A549 (cell line): ENCODE measurements at regions not wholly inside any gene's neighbourhood (a gene's known extent, or its start where the extent isn't known, plus 50 kb on each side); places are given as distances from the start of the nearest gene placed in this dataset.
A peak's percentile ranks its signal among the peaks of the same experiment; 100 is the strongest.

Experiments used
- ATAC-seq, 2 experiments: fragments of 200-7000 bp in 1 of 2; fragments of >200 bp in 1 of 2; cut with Nextera tagmentation in 1 of 2; cut with Tn5 transposase in 1 of 2; 3 replicates each; pipeline versions ENCODE4 v1.8.0 to v1.9.1; 2018 to 2020; ENCODE audit warnings: mild to moderate bottlenecking in 1 of 2, moderate library complexity in 1 of 2
- CTCF ChIA-PET: fragments of 300-600 bp; sonication (Branson Sonifier 250); formaldehyde crosslinking; extraction: SDS; loops from one replicate; lab custom pipeline; 2021; ENCODE audit warnings: antibody characterized with exemption, inconsistent platforms; lab: Yijun Ruan, JAX
- POLR2A ChIA-PET: fragments of 350-600 bp; formaldehyde crosslinking; extraction: SDS; loops from one replicate; lab custom pipeline; 2021; ENCODE audit warnings: antibody characterized with exemption, inconsistent platforms; lab: Yijun Ruan, JAX
- DNase-seq, 2 experiments: peaks; one replicate each; pipeline versions ENCODE4 v3.0.0 to v3.0.0-alpha.2; 2011 to 2016; ENCODE audit warnings: low read depth in 1 of 2, low spot score in 1 of 2
- FAIRE-seq: peaks from 2 replicates; lab custom pipeline; 2011; peaks lifted over from hg19 to GRCh38; lab: Jason Lieb, UNC
- H3K27ac ChIP-seq, 2 experiments: fragments of >200 bp; sonication (Bioruptor Twin); formaldehyde crosslinking; 3 replicates each; pipeline ENCODE4 v1.5.1; 2016 to 2017
- H3K4me1 ChIP-seq: fragments of >200 bp; sonication (Bioruptor Twin); formaldehyde crosslinking; 3 replicates; pipeline ENCODE4 v1.6.1; 2016
- H3K4me2 ChIP-seq: fragments of >200 bp; sonication (Bioruptor Twin); formaldehyde crosslinking; 3 replicates; pipeline ENCODE4 v1.6.1; 2016
- H3K4me3 ChIP-seq: fragments of >200 bp; sonication (Bioruptor Twin); formaldehyde crosslinking; 3 replicates; pipeline ENCODE4 v1.5.1; 2016
- H3K9me3 ChIP-seq: fragments of >200 bp; sonication (Bioruptor Twin); formaldehyde crosslinking; 3 replicates; pipeline ENCODE4 v1.6.1; 2016
- CEBPB ChIP-seq, 2 experiments: fragments of >200 bp in 1 of 2; sonication (Bioruptor Twin) in 1 of 2; formaldehyde crosslinking in 1 of 2; IDR thresholded peaks; 2 replicates each; pipeline ENCODE4 v1.6.1; 2012 to 2016
- CHD2 ChIP-seq: fragments of 150-350 bp; IDR thresholded peaks from 2 replicates; pipeline ENCODE4 v1.6.1; 2014; ENCODE audit warnings: low read length; ENCODE audit not compliant: partially characterized antibody
- CHD4 ChIP-seq: fragments of 200-600 bp; sonication (generic); IDR thresholded peaks from 2 replicates; pipeline ENCODE4 v1.6.1; 2016; ENCODE audit warnings: antibody characterized with exemption, mild to moderate bottlenecking, borderline replicate concordance
- EHMT2 ChIP-seq: fragments of 200-600 bp; sonication (generic); IDR thresholded peaks from 2 replicates; pipeline ENCODE4 v1.6.1; 2016; ENCODE audit warnings: antibody characterized with exemption, low read depth, mild to moderate bottlenecking, moderate library complexity
- ESRRA ChIP-seq: fragments of 150-350 bp; IDR thresholded peaks from 2 replicates; pipeline ENCODE4 v1.6.1; 2014; ENCODE audit warnings: mild to moderate bottlenecking, low read length, borderline replicate concordance
- HEYL ChIP-seq: fragments of 250-450 bp; sonication (Bioruptor Pico); IDR thresholded peaks from 2 replicates; pipeline ENCODE4 v1.8.0; 2021; ENCODE audit warnings: mild to moderate bottlenecking, moderate library complexity
- HOXA7 ChIP-seq: fragments of 250-450 bp; sonication (Bioruptor Pico); IDR thresholded peaks from 2 replicates; pipeline ENCODE4 v1.5.0; 2020; ENCODE audit warnings: mild to moderate bottlenecking, moderate library complexity
- KDM1A ChIP-seq: fragments of 200-600 bp; sonication (generic); IDR thresholded peaks from 2 replicates; pipeline ENCODE4 v1.6.1; 2016; ENCODE audit warnings: low read depth, mild to moderate bottlenecking
- NPAS2 ChIP-seq: fragments of 250-450 bp; sonication (Bioruptor Pico); IDR thresholded peaks from 2 replicates; pipeline ENCODE4 v1.8.0; 2022; ENCODE audit warnings: mild to moderate bottlenecking, moderate library complexity, borderline replicate concordance
- RAD21 ChIP-seq, 2 experiments: fragments of >200 bp in 1 of 2; sonication (Bioruptor Twin) in 1 of 2; formaldehyde crosslinking in 1 of 2; IDR thresholded peaks in 1 of 2; conservative IDR thresholded peaks in 1 of 2; 2 replicates in 1 of 2; 3 replicates in 1 of 2; pipeline ENCODE4 v1.6.1; 2012 to 2018; ENCODE audit warnings: inconsistent platforms in 1 of 2
- RARB ChIP-seq: fragments of 250-450 bp; sonication (Bioruptor Pico); IDR thresholded peaks from 2 replicates; pipeline ENCODE4 v1.8.0; 2021; ENCODE audit warnings: mild to moderate bottlenecking, moderate library complexity
- RCOR1 ChIP-seq: fragments of 150-350 bp; IDR thresholded peaks from 2 replicates; pipeline ENCODE4 v1.6.1; 2014; ENCODE audit warnings: antibody characterized with exemption, low read length, low read depth
- SMC3 ChIP-seq: fragments of >200 bp; sonication (Bioruptor Twin); formaldehyde crosslinking; IDR thresholded peaks from 3 replicates; pipeline ENCODE4 v1.6.1; 2018; ENCODE audit warnings: inconsistent platforms
- SREBF2 ChIP-seq: fragments of 450-650 bp; IDR thresholded peaks from 2 replicates; pipeline ENCODE4 v1.6.1; 2014; ENCODE audit warnings: mild to moderate bottlenecking, moderate library complexity
- TP53 ChIP-seq: fragments of 250-450 bp; sonication (Bioruptor Pico); IDR thresholded peaks from 2 replicates; pipeline ENCODE4 v1.5.0; 2021; ENCODE audit warnings: mild to moderate bottlenecking, moderate library complexity
- ZC3H11A ChIP-seq: fragments of 450-650 bp; IDR thresholded peaks from 2 replicates; pipeline ENCODE4 v1.6.1; 2014; ENCODE audit warnings: antibody characterized with exemption, mild to moderate bottlenecking
- WGBS: methylation state at CpG from one replicate; pipeline ENCODE4 v1.1.6; 2017; ENCODE audit errors: missing lambda C conversion rate; 5-methylcytosine and 5-hydroxymethylcytosine counted together
- TF ChIP-seq, protein P1 (sequence below): IDR thresholded peaks from 2 replicates; pipeline ENCODE4 v1.6.1; 2012
- TF ChIP-seq, protein P2 (sequence below): fragments of >200 bp; sonication (Bioruptor Twin); formaldehyde crosslinking; IDR thresholded peaks from 3 replicates; pipeline ENCODE4 v1.6.1; 2016
- TF ChIP-seq, protein P3 (sequence below): fragments of 450-650 bp; IDR thresholded peaks from 2 replicates; pipeline ENCODE4 v1.6.1; 2014; ENCODE audit warnings: antibody characterized with exemption
- TF ChIP-seq, protein P4 (sequence below): fragments of >200 bp; sonication (Bioruptor Twin); formaldehyde crosslinking; IDR thresholded peaks from 2 replicates; pipeline ENCODE4 v1.6.1; 2016
- TF ChIP-seq, protein P5 (sequence below): IDR thresholded peaks from 2 replicates; pipeline ENCODE4 v1.6.1; 2012
- TF ChIP-seq, protein P6 (sequence below): fragments of 250-450 bp; sonication (Bioruptor Pico); IDR thresholded peaks from 2 replicates; pipeline ENCODE4 v1.5.0; 2020; ENCODE audit warnings: low read depth, mild to moderate bottlenecking, moderate library complexity

DNA sequence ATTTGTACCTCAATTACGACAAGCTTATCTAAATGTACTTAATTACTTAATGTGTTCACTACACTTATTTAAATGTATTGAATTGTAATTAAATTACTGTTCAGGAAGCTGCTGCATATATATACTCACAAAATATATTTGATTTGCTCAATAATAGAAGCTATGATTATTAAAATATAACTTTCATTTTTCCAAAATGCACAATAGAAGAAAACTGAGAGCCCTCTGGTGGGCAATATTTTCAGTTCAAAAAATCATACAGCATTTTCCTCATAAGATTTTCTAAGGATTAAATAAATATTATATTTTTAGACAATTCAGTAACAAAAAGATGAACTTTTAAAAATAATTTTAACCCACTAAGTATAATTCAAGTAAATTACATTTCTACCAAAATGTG, 217.3 kb downstream of the DKK2 start:
- POLR2A ChIA-PET, result no interaction called here
- no peaks in the 10 kb centered on the region for H3K9me3 ChIP-seq
- no peak overlapping the region for H3K27ac ChIP-seq
- 30% methylated on average over 1 of the region's 1 CpG for WGBS
- H3K4me1 ChIP-seq, result no peaks in the 10 kb centered on the region
- CTCF ChIA-PET, result no interaction called here
- no peak overlapping the region for H3K4me2 ChIP-seq
- FAIRE-seq (no peak), ATAC-seq (no peak), DNase-seq (no peak)
- TF ChIP-seq, protein P1, sequence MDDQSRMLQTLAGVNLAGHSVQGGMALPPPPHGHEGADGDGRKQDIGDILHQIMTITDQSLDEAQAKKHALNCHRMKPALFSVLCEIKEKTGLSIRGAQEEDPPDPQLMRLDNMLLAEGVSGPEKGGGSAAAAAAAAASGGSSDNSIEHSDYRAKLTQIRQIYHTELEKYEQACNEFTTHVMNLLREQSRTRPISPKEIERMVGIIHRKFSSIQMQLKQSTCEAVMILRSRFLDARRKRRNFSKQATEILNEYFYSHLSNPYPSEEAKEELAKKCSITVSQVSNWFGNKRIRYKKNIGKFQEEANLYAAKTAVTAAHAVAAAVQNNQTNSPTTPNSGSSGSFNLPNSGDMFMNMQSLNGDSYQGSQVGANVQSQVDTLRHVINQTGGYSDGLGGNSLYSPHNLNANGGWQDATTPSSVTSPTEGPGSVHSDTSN, result no peak
- TF ChIP-seq SMC3, result peak; percentile 24; the same call in 1 of the 3 replicates
- no peak for TF ChIP-seq RCOR1
- TF ChIP-seq ESRRA, result no peak
- TF ChIP-seq RARB (CRISPR knock-in tag), result no peak
- TF ChIP-seq, protein P2, sequence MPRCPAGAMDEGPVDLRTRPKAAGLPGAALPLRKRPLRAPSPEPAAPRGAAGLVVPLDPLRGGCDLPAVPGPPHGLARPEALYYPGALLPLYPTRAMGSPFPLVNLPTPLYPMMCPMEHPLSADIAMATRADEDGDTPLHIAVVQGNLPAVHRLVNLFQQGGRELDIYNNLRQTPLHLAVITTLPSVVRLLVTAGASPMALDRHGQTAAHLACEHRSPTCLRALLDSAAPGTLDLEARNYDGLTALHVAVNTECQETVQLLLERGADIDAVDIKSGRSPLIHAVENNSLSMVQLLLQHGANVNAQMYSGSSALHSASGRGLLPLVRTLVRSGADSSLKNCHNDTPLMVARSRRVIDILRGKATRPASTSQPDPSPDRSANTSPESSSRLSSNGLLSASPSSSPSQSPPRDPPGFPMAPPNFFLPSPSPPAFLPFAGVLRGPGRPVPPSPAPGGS, result no peak
- TF ChIP-seq CHD4, result no peak
- 0 out of 5 replicates have a peak, but pooled peaks of 1 of the 2 experiments have one; percentile 15 for TF ChIP-seq RAD21 (conservative IDR thresholded peaks at IDR 0.05 in 1 of 2, IDR thresholded peaks at IDR 0.05 in 1 of 2)
- TF ChIP-seq, protein P3, sequence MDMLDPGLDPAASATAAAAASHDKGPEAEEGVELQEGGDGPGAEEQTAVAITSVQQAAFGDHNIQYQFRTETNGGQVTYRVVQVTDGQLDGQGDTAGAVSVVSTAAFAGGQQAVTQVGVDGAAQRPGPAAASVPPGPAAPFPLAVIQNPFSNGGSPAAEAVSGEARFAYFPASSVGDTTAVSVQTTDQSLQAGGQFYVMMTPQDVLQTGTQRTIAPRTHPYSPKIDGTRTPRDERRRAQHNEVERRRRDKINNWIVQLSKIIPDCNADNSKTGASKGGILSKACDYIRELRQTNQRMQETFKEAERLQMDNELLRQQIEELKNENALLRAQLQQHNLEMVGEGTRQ, result no peak
- TF ChIP-seq SREBF2, result no peak
- no peak overlapping the region for H3K4me3 ChIP-seq

DNA sequence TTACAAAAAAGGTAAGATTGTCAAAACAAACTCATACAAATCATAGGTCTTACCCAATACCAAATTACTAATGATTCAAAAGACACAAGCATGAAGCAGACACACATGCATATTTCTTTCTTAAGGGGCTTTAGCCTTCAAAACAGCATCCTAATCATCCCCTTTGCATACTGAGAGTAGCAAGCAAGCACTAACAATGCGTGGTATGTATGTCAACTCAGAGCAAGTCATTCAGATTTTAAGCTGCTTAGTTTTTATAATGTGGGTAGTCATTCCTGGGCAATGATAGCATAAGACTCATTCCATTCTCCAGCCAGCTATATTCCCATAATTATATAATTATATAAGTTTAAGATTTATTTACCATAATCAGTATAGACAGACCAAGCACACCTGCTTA, 219.6 kb downstream of the DKK2 start:
- WGBS, result 10% methylated on average over 1 of the region's 1 CpG
- Histone ChIP-seq H3K4me3 (no peak overlapping the region), H3K9me3 (no peaks in the 10 kb centered on the region), H3K27ac (no peak overlapping the region), H3K4me1 (no peaks in the 10 kb centered on the region), H3K4me2 (no peak overlapping the region)
- ATAC-seq (no peak), DNase-seq (no peak), FAIRE-seq (no peak)
- ChIA-PET POLR2A (no interaction called here), CTCF (no interaction called here)
- TF ChIP-seq RARB (CRISPR knock-in tag) (no peak), ZC3H11A (no peak), NPAS2 (CRISPR knock-in tag) (no peak), CEBPB (IDR thresholded peaks at IDR 0.05) (no peak), TP53 (CRISPR knock-in tag) (no peak), EHMT2 (no peak), RCOR1 (no peak), SREBF2 (no peak), KDM1A (no peak), HOXA7 (CRISPR knock-in tag) (no peak), CHD2 (no peak), RAD21 (conservative IDR thresholded peaks at IDR 0.05 in 1 of 2, IDR thresholded peaks at IDR 0.05 in 1 of 2) (no peak), HEYL (CRISPR knock-in tag) (no peak)
- TF ChIP-seq, protein P2, result no peak
- TF ChIP-seq, protein P4, sequence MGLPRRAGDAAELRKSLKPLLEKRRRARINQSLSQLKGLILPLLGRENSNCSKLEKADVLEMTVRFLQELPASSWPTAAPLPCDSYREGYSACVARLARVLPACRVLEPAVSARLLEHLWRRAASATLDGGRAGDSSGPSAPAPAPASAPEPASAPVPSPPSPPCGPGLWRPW, result no peak
- TF ChIP-seq, protein P5, sequence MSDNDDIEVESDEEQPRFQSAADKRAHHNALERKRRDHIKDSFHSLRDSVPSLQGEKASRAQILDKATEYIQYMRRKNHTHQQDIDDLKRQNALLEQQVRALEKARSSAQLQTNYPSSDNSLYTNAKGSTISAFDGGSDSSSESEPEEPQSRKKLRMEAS, result no peak
- TF ChIP-seq, protein P6, sequence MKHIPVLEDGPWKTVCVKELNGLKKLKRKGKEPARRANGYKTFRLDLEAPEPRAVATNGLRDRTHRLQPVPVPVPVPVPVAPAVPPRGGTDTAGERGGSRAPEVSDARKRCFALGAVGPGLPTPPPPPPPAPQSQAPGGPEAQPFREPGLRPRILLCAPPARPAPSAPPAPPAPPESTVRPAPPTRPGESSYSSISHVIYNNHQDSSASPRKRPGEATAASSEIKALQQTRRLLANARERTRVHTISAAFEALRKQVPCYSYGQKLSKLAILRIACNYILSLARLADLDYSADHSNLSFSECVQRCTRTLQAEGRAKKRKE (CRISPR knock-in tag), result no peak
